ENCODE measurements at regions not wholly inside any gene's neighbourhood (a gene's known extent, or its start where the extent isn't known, plus 50 kb on each side); places are given as distances from the start of the nearest gene placed in this dataset.

GRCh38 chr5:154580422-154580821, 102.4 kb upstream of the HAND1 start:
- TF ChIP-seq CTCF (conservative IDR thresholded peaks at IDR 0.05; ENCODE audit: low read depth in 2 of 2) = no peak
- no peak for TF ChIP-seq CREB1 (CRISPR knock-in tag; IDR thresholded peaks at IDR 0.05; ENCODE audit: low read depth)
- no peak for TF ChIP-seq ZNF114 (CRISPR knock-in tag; IDR thresholded peaks at IDR 0.05)
- no peak for TF ChIP-seq POLR2AphosphoS5 (IDR thresholded peaks at IDR 0.05; ENCODE audit: low read depth)
- no peak for TF ChIP-seq REST (IDR thresholded peaks at IDR 0.05; ENCODE audit: unreplicated experiment)
- TF ChIP-seq EZH2 (IDR thresholded peaks at IDR 0.05; ENCODE audit: low read depth, unreplicated experiment) = no peak
- no peak for TF ChIP-seq NANOG (IDR thresholded peaks at IDR 0.05; ENCODE audit: borderline replicate concordance)
- TF ChIP-seq JUNB (IDR thresholded peaks at IDR 0.05; ENCODE audit: unreplicated experiment) = no peak
- TF ChIP-seq EZH2phosphoT487 (IDR thresholded peaks at IDR 0.05; ENCODE audit: unreplicated experiment) = no peak
